ENCODE measurements at regions not wholly inside any gene's neighbourhood (a gene's known extent, or its start where the extent isn't known, plus 50 kb on each side); places are given as distances from the start of the nearest gene placed in this dataset.

DNA sequence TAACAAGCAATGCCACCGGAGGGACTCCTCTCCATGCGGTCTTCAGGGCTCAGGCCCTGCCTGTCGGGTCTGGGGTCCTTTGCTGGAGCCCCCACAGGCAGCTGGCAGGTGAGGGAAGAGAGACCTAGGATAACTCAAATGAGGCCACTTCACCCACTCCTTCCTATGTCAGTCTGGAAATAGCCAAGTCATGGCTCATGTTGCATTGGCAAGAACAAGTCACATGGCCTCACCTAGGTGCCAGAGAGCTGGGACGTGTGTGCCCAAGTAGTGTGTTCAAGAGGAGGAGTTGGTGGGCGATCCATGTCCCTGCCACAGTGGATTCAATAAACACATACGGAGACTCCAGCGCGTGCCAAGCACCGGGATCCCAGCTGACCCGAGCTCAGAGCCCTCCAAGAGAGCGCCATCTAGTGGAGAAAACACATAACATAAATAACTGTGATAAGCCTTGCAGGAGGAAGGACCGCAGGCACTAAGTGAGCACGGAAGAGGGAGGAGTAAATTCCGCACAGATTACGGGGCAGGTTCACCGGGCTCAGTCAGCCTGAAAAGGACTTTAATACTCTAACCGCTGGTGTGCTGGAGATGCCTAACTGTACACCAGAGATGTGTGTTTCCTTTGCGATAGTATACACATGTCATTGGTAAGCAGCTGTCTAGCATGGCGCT lies 580.8 kb downstream of the CCDC171 start:
- DNase-seq, result no peak

DNA sequence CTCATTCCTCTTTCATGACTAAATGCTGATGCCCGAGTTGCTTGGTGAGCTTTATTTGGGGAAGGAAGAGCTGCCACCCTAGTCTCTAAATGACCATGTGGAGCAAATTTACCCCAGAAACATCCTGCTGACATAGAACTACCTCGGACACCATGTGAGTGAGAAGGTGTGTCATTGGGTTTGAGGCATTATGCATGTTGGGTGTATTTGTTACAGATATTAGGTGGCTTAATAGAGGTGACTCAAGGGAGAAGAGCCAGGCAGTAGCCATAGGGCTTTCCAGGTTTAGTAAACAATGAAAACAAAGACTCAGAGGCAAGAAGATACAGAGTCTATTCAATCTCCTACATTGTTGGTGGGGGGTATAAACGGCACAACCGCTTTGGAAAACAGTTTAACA lies 581.5 kb downstream of the CCDC171 start:
- no peak for DNase-seq

DNA sequence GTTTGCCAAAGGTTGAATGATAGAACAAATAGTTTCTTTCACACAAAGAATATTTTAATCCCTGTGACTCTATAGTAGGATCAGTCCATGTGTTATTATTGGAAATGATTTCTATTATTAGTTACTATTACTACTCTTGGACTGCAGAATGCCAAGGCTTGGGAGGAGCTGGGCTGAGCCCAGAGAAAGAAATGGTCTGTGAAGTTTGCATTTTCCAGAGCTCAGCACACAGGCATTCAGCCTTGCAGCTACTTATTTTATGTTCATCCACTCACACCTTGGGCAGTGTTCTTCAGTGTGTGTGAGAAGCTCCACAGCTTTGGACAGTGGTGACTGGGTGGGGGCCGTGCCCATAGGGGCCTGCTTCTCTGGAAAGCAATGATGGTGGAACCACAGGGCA lies 583.1 kb downstream of the CCDC171 start:
- DNase-seq, result no peak

- DNase-seq, result no peak
Measured at GRCh38 chr9:16136451-16136850, 583.6 kb downstream of the CCDC171 start.

DNA sequence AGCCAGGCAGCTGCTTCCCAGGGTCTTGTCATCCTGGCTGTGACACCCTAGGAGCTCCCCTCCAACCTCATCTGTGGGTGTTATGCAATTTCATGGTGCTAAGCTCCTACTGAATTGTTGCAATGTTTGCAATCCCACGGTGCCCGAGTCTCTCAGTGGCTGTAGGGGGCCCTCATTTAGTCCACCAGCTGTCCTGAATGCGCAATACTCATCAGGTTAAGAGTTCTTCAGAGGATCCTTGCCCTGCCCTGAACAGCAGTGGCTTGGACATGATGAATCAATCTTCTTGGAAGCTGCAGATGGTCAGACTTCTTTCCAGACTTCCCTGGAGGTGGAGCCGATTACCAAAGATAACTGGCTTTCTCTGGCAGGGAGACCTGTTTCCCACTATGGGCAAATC lies 584.1 kb downstream of the CCDC171 start:
- DNase-seq, result no peak

DNA sequence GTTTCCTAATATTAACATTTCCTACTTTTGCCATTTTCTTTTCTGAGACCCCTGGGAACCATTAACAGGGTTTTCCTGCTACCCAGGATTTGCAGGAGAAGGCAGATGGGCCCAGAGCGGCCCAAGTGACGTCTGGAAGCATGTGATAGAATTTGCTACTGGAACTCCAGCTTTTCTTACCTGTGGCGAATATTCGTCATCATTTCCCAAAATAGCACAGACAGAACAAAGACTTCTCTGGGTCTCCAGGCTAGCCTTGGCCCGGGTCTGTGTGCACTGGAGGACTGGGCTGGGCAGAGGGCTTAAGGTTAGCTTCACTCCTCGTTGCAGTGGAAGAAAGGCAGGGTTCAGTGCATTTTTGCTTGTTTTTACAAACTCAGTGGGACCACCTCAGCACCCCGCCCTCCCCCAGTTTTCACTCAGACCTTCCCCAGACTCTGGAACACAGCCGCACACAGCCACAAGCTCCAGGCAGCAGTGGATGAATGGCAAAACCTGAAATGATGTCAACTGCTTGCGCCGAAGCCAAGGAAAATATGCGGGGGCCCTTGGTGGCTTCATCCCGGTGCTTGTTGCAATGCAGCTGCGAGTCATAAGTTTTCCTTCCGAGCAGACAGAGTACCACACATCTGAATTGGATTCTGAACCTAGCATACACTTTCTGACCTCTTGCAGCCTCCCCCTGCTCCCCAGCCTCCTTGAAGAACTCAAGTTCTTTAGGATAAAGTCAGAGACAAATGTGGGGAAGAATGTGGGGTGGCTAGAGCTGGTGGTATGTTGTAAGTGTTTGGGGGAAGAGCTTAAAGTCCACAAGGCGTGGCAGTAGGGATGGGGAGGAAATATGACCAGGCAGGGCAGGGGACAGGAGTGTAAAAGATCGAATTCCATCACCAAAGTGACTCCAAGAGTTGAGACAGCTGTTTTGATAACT lies 586.0 kb downstream of the CCDC171 start:
- no peak for DNase-seq

GRCh38 chr9:16139774-16140173 lies 586.9 kb downstream of the CCDC171 start:
- DNase-seq, result no peak

GRCh38 chr9:16143310-16143709 lies 590.5 kb downstream of the CCDC171 start:
- DNase-seq, result no peak

- no peak for DNase-seq
Measured at GRCh38 chr9:16143947-16144890, 591.4 kb downstream of the CCDC171 start.

- DNase-seq, result no peak
Measured at GRCh38 chr9:16145196-16145950, 592.5 kb downstream of the CCDC171 start.

DNA sequence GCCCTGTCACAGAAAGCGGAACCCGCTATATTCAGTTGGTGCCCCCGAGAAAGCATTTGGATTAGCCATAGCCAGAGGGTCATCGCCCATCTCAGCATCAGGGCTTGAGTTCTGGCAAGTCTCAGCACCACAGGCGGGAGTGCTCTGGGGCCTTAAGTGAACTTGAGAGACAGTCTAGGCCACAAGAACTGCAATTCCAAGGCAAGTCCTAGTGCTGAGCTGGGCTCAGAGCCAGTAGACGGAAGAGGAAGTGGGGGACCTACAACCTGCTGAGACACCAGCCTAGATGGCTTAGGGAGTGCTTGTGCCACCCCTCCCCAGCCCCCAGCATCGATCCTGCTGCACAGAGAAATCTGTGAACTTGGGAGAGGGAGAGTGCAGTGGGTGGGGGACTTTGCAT lies 594.9 kb downstream of the CCDC171 start:
- DNase-seq, result no peak

- DNase-seq, result no peak
Measured at GRCh38 chr9:16150501-16150900, 597.7 kb downstream of the CCDC171 start.

DNA sequence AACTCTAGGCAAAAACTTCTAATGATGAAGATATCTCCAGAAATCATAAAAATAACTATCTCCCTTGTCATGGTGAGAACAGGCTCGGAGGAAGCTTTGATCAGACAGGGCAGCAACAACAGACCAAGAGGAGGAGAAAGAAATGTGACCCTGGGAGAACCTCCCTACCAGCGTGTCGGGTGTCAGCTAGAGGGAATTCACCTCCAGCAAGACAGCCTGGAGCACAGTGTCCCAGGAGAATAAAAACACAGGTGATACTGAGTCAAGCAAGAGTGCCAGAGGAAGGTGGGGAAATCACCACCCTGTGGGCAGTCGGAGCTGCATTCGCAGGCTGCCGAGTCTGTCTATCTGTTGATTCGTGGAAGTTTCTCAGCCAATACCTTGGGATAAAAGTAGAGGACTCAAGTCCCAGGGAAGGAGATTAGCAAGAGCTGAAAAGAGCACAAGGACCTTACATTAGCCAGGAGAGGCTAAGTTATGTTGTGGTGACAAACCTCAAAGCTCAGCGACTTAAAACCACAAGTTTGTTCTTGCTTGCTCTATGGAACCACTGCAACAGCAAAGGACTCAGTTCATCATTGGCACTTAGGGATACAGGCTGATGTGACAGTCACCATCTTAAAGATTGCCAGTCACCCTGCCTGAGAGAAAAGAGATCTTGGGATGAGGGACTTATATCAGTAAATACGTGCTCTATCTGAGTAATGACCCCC lies 598.3 kb downstream of the CCDC171 start:
- DNase-seq, result no peak

- no peak for DNase-seq
Measured at GRCh38 chr9:16152276-16153101, 599.6 kb downstream of the CCDC171 start.

- no peak for DNase-seq
Measured at GRCh38 chr9:16153221-16153620, 600.4 kb downstream of the CCDC171 start.

- DNase-seq, result no peak
Measured at GRCh38 chr9:16153741-16154140, 600.9 kb downstream of the CCDC171 start.

DNA sequence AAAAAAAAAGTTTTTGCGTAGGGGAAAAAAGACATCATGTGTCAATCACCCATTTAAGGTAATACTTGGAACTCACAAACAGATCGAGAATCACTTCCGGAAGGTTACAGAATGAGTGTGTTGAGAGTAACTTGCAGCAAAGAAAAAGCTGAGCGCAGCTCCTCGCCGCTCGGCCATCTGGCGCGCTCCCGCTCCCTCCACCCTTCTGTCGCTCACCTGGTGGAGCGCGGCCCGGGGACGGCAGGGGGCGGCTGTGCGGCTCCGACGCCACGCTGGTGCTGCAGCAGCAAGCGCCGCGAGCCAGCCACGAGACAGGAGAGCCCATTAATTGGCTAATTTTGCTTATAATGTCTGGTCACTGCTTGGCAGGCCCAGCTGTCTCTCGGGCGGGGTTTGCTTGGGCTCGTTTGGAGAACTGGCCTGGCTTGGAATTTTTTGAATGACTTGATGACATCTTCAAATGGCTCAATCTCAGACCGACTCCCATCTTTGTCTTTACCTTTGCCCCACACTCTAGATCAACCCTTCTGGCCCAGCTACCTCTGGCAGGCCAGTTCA lies 601.8 kb downstream of the CCDC171 start:
- peak; percentile 13 for DNase-seq

GRCh38 chr9:16155878-16156277 lies 603.0 kb downstream of the CCDC171 start:
- no peak for DNase-seq

DNA sequence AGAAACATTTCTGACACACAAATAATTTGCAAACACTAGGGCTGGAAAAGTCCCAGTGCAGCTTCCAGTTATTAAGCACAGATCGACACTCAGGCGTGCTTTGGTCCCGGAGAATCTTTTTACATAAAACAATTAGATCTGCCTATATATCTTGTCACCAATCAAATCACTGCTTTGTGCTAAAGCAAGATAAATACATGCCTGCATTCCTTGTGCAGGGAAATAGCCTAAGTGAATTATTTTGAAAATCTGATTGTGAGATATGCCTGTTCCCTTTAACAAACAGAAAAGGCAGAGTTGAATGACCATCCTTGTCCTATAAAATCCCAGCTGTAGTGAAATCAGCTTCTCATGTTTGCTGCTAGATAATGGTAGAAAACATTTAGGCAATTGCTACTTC lies 604.4 kb downstream of the CCDC171 start:
- no peak for DNase-seq

DNA sequence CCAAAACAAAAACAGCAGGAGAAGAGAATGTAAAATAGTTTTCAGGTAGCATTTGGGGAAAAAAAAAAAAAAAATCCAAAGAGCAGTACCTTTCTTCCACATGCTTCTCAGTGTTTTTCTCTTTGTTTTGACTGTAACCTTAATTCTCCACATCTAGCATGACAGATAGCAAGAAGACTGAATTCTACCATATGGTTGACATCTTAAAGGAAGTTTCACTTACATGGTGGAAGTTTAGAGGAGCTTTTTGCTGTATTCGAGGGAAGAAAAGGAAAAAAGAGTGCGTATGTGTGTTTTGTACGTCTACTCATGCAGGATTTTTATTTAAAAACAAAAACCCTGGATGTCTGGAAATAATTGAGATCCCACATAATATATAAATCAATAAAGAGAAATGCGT lies 604.8 kb downstream of the CCDC171 start:
- no peak for DNase-seq
